GM21447 (cell line): ENCODE measurements at regions not wholly inside any gene's neighbourhood (a gene's known extent, or its start where the extent isn't known, plus 50 kb on each side); places are given as distances from the start of the nearest gene placed in this dataset.
"Not testable (repeated sequence)": the region's sequence is repeated elsewhere in the genome, so short reads cannot be mapped to it uniquely, and the experiment has no call there.

Experiments used
- ATAC-seq: cut with Tn5 transposase; IDR thresholded peaks from one replicate; pipeline ENCODE4 v1.9.1; 2021; ENCODE audit not compliant: unreplicated experiment

DNA sequence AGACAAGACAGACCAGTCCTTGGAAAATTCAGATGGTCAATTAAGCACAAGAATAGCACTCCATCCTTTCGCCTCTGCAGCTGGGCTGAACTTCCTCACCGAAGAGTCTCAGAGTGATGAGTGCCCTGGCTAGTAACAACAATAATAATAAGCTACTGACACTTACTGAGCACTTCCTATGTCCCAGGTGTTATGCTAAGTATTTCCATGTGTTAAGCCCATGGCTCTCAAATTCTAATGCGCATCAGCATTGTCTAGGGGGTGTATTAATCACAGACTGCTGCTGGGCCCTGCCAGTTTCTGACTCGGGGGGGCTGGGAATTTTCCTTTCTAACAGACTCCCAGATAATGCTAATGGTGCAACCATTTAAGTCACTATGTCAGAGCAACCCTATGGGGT lies 118.2 kb upstream of the LRFN2 start:
- no peak for ATAC-seq

DNA sequence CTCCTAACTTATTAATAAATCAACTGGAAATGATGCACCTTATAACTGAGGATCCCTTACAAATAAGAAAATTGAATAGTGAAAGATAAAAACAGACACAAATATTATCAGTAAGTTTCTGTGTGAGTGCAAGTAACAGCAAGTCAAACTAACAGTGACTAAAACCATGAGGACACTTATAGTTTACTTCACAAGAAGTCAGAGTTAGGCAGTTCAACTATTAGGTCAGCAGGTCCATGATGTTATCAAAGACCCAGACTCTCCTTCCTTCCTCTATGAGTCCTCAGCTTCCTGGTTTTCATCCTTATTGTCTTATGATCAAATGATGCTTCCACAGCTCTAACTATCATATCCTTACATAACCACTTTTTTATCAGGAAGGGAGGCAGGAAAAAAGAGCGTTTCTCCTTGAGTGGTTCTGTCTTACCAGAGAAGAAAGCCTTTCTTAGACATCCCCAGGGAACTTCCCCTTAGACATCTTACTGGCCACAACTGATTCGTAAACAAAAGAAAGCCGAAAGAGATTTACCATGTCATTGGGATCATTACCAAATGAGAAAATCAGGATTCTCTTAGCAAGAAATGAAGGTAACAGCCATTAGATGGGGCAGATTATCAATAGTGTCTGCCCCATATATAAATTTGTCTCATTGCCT lies 114.3 kb upstream of the LRFN2 start:
- no peak for ATAC-seq

DNA sequence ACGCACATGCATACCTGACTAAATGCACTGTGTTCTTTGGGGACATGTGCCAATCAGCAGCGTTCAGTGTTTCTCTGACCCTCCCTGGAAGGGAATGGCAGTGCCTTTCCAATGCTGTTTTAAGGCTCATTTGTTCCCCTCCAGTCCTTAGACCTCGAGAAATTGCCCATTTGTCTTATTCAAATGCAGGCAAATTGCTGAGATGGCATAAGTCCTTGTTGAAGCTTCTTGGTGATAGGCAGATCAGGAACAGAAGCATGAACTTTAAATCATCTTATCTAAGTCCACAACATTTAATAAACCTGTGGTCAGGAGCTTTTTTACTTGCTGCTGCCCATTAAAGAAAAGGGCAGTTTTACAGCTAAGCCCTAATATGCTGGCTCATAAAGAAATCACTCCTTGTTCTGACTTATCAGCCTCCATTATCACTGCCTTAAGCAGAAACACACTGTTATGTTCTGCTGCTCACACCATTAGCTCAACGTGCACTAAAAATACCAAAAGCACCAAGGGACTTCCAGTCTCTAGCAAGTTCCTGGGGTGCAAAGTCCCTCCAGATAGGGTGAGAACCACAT lies 112.9 kb upstream of the LRFN2 start:
- ATAC-seq = no peak

- no peak for ATAC-seq
These were observed 108.7 kb upstream of the LRFN2 start for GRCh38 chr6:40695750-40696415.

GRCh38 chr6:40695114-40695513 lies 108.0 kb upstream of the LRFN2 start:
- ATAC-seq = no peak

- no peak for ATAC-seq
These were observed 106.6 kb upstream of the LRFN2 start for GRCh38 chr6:40693768-40694167.

DNA sequence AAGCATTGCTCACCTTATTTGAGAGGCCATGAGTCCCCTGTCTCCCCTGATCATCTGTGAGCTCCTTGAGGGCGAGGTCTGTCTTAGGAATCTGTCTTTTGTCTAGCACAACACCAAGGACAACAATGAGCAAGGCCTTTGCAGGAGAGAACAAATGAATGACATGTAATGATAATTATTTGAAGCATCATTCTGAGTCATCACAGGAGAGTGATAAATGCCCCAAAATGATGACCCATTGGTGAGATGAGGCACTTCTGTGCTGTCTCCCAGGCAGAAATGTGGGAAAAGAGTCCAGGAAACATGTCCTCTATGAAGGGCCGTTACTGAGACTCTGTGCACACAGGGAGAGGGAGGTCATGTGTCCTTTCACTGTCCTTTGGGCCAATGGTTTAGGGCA lies 105.2 kb upstream of the LRFN2 start:
- no peak for ATAC-seq

- no peak for ATAC-seq
These were observed 102.0 kb upstream of the LRFN2 start for GRCh38 chr6:40689185-40689584.

DNA sequence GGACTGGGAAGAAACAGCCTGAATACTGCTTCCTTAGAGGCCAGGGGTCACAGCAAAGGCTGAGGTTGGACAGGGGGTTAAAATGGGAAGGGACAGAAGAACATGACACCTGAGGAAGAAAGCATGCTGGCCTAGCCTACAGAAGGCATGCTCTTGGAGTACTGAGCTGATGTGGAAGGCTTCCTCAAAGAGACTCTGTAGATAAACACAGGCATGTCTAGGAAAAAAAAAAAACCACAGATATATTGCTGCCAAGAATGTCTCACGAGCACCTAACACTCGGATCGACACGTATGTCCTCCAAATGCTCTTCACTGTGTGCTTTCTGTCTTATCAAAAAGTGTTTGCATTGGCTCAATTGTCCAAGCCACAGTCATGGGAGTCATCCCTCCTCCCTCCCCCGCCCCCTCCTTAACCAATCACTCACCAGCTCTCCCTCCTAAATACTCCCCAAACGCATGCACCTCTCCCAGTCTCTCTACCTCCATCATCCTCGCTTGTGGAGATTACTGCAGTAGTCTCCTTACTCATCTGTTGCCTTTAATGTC lies 101.1 kb upstream of the LRFN2 start:
- no peak for ATAC-seq

DNA sequence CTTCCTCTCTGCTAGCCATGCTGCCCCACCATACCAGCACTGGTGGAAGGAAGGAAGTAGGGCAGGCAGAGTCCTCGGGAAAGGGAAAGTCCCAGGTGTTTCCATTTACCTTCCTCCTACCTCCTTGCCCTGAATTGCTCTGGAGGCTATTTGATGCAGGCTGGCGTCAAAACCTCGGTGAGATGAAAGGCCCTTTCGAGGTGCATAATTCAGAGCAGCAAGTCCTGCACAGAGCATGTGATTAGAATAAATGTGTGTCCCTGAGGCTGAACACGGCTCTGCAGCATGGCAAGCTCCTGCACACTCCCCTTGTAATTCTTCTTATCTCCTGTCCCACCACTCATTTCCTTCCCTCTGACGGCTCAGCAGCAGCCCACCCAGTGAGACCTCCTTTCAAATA lies 98.7 kb upstream of the LRFN2 start:
- no peak for ATAC-seq

GRCh38 chr6:40681622-40682021 lies 94.5 kb upstream of the LRFN2 start:
- ATAC-seq = no peak

- ATAC-seq = no peak
These were observed 91.8 kb upstream of the LRFN2 start for GRCh38 chr6:40678941-40679340.

DNA sequence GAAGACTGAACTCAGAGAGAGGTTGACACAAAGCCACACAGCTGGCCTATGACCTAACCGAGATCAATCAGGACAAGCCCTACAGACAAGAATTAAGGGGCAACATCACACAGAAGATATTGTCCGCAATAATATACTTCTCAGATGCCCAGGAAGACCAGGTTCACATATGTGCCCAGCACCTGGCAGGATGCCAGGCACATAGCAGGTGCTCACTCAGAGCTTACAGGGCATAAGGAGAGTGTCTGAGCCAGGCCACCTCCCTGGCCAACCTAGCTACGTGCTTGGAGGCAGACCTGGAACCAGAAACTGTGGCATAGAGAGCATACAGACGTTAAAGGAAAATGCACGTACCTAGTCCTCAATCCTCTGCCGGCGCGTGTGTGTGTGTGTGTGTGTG lies 87.0 kb upstream of the LRFN2 start:
- ATAC-seq = no peak

- ATAC-seq = no peak
These were observed 84.9 kb upstream of the LRFN2 start for GRCh38 chr6:40672087-40672486.

DNA sequence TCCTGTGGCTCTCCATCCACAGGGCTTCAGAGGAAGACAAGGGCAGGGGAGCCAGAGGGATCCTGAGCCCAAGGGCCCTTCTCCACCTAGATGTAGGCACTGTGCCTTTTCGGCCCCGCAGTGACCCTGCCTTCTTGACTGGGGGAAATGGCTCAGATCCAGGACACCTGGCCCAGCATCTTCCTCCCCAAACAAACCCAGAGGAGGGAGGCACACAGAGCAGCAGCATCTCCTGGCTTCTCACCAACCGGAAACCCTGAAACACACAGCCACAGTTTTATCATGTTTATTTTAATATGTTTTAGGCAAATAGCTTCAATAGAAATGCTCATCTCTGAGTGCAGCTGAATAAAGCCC lies 84.5 kb upstream of the LRFN2 start:
- no peak for ATAC-seq

- no peak for ATAC-seq
These were observed 84.0 kb upstream of the LRFN2 start for GRCh38 chr6:40671001-40671693.

DNA sequence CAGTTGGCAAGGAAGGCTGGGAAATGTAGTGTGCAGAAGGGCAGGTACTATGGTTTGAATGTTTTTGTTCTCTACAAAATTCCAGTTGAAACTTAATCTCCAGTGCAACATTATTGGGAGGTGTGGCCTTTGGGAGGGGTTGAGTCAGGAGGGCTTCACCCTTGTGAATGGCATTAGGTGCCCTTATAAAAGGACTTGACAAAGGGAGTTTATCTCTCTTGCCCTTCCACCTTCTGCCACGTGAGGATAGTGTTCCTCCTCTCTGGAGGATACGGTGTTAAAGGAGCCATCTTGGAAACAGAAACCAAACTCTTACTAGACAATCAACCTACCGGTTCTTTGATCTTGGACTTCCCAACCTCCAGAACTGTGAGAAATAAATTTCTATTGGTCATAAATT lies 82.2 kb upstream of the LRFN2 start:
- ATAC-seq = no peak

DNA sequence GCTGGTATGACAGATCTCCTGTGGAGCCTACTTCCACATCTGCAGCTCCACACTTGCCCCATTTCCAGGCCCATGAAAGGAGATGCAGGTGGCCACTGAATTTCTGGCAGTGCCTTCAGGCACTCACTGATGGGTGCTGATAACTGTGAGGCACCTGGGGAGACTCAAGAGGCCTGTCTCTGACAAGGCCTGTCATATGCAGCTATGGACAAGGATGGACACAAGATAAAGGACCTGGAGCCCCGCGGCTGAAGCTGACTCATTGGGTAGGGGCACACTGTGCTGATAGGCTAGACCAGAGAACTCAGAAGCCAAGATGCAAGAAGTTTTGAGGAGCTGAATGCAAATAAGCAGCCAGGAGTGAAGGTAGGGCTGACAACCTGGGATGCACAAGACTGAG lies 81.0 kb upstream of the LRFN2 start:
- ATAC-seq = no peak

DNA sequence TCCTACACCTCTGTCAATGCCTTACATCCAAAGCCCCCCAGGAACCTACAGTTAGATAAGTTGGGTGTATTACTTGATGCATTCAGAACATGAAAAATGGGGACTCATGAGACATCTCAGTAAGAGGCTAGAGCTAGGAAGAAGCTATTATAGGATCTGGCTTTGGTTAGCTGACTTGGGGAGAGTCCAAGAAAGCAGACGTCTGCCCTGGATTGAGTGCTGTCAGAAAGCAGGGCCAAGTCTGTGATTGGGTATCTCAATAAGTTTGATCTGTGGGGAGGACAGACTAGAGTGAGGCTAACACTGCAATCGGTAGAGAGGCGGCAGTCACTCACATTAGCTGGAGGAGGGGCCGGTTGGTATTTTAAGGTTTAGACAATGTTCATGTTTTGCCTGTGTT lies 79.4 kb upstream of the LRFN2 start:
- ATAC-seq = no peak

- ATAC-seq = no peak
These were observed 74.6 kb upstream of the LRFN2 start for GRCh38 chr6:40661726-40662125.

- not testable (repeated sequence) for ATAC-seq
These were observed 69.6 kb upstream of the LRFN2 start for GRCh38 chr6:40656772-40657171.

DNA sequence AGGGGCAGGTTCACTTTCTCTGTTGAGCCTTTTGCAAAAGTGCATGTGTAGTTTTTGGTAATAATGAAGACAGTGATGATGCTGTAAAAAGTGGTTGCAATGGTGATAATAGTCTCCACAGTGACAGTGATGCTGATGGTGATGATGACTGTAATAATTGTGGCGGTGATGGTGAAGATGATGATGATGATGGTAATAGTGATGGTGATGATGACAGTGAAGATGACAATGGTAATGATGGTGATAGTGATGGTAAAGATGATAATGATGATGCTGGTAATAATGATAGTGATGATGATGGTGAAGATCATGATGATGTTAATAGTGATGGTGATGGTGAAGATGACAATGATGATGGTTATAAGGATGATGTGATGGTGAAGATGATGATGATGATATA lies 67.7 kb upstream of the LRFN2 start:
- ATAC-seq = no peak
